ENCODE measurements at regions not wholly inside any gene's neighbourhood (a gene's known extent, or its start where the extent isn't known, plus 50 kb on each side); places are given as distances from the start of the nearest gene placed in this dataset.

DNA sequence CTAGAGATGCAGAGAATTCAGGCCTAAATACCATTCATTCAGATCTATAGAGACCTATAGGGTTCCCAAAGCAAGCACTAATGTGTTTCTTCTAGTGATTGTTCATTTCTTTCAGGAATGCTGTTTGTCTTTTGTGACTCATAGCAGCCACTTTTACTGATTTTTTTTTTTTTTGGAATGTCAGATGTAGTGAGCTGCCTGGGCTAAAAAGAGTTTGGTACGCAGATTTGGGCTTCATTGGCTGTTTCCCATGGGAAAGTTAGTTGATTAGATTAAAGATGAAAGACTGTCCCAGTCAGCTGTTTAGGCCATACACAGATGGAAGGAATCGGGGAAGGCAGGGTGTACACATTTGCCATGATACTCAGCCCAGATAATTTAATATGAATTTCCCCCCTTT lies 87.6 kb downstream of the CDC42EP3 start:
- Histone ChIP-seq H3K4me3 (no peak overlapping the region), H3K9me3 (replicated peaks in 1 of 3) (no peaks in the 10 kb centered on the region), H3K4me1 (replicated peaks in 1 of 2) (peaks cover 0 to 19% of the 10 kb centered on the region in 2 donors), H3K27ac (peak overlapping the region in 1 of 5 donors; percentile 35), H3K36me3 (replicated peaks in 1 of 2) (no peaks in the 10 kb centered on the region), H3K27me3 (no peaks in the 10 kb centered on the region)
- 70 to 85% (median 80%) methylated on average over 2 of the region's 2 CpGs for WGBS, 4 donors
- TF ChIP-seq POLR2A (IDR thresholded peaks at IDR 0.05) (no peak), CTCF (IDR thresholded peaks at IDR 0.05) (no peak)
- intact Hi-C loops (cut with DNase I) = no loop called here
- no peak for DNase-seq

DNA sequence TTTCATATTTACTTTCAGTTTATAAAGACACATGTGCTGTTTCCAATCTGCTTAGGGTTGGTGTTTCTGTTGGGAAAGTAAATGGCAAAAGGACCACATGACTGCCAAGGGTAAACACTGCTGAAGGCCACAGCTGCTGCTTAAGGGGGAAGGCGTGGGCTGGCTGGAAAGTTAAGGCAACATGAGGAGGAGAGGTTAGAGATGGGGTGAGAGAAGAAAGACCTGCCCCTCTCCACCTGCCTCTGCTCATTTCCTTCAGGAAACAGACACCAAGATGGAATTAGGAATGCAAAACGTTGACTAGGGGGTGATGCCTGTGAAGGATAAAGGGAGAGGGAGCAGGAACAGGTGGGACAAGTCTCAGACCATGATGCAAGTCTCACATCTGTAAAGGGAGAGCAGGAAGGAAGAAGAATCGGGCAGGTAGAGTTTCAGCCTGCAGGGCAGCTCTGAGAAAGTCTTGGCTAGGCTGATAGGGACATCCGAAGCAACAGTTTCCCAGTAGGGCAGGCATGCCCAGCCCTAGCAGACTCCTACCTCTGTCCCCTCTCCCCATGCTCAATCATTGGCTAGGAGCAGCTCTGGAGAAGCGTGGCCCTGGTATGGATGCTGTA lies 86.0 kb downstream of the CDC42EP3 start:
- DNase-seq = no peak
- TF ChIP-seq POLR2A (IDR thresholded peaks at IDR 0.05) = no peak
- TF ChIP-seq CTCF (IDR thresholded peaks at IDR 0.05) = no peak
- 57 to 64% (median 61%) methylated on average over 5 of the region's 5 CpGs for WGBS, 4 donors
- intact Hi-C loops (cut with DNase I) = no loop called here
- H3K27me3 ChIP-seq = no peaks in the 10 kb centered on the region
- no peaks in the 10 kb centered on the region for H3K9me3 ChIP-seq (replicated peaks in 1 of 3)
- H3K36me3 ChIP-seq (replicated peaks in 1 of 2) = no peaks in the 10 kb centered on the region
- peaks cover 0 to 19% of the 10 kb centered on the region in 2 donors for H3K4me1 ChIP-seq (replicated peaks in 1 of 2)
- peak overlapping the region in 1 of 5 donors; percentile 83 for H3K27ac ChIP-seq
- H3K4me3 ChIP-seq = no peak overlapping the region

GRCh38 chr2:37585982-37586621 lies 85.3 kb downstream of the CDC42EP3 start:
- WGBS, 4 donors = 14 to 22% (median 21%) methylated on average over 7 of the region's 7 CpGs
- Histone ChIP-seq H3K4me3 (no peak overlapping the region), H3K4me1 (replicated peaks in 1 of 2) (peaks cover 0 to 19% of the 10 kb centered on the region in 2 donors), H3K36me3 (replicated peaks in 1 of 2) (no peaks in the 10 kb centered on the region), H3K27ac (peak overlapping the region in 3 of 5 donors; percentile 10 to 83 (median 27)), H3K27me3 (no peaks in the 10 kb centered on the region), H3K9me3 (replicated peaks in 1 of 3) (no peaks in the 10 kb centered on the region)
- no peak for TF ChIP-seq CTCF (IDR thresholded peaks at IDR 0.05)
- TF ChIP-seq POLR2A (IDR thresholded peaks at IDR 0.05) = no peak
- intact Hi-C loops (cut with DNase I) = no loop called here
- peak in 6 of 7 donors; percentile 52 to 76 (median 63) for DNase-seq

DNA sequence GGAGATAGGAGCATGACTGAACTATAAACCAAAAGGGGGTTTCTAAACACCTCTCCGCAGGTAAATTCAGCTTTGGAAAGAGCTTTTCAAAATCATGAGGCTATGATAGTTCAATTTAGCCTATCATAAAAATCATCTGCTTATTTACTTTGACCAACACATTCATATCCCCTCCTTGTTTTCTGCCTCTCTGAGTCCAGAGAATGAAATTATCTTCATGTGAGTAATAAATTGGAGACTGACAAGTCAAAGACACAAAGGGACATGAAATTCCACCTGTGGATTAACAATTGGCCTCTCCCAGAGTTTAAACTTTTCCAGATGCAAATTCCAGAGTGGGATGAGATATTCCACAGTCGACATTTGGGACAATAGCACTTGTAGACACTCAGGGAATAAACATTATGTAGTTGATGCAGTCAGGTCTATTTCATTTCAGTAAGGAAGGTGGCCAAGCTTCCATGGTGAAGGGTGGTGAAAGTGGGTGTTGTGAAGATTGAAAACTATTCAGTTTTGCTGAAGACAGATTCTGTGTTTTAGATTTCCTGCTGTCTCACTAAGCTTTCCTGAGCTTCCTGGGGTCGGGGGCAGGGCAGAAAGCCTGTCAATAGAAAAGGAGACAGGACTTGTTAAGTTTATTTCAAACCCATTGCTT lies 84.7 kb downstream of the CDC42EP3 start:
- intact Hi-C loops (cut with DNase I) = no loop called here
- WGBS, 4 donors = 73 to 83% (median 79%) methylated on average over 3 of the region's 3 CpGs
- H3K4me1 ChIP-seq (replicated peaks in 1 of 2) = peaks cover 0 to 19% of the 10 kb centered on the region in 2 donors
- H3K27me3 ChIP-seq = no peaks in the 10 kb centered on the region
- no peaks in the 10 kb centered on the region for H3K9me3 ChIP-seq (replicated peaks in 1 of 3)
- no peak for DNase-seq
- H3K4me3 ChIP-seq = no peak overlapping the region
- H3K36me3 ChIP-seq (replicated peaks in 1 of 2) = no peaks in the 10 kb centered on the region
- peak overlapping the region in 2 of 5 donors; percentile 10 to 83 for H3K27ac ChIP-seq
- TF ChIP-seq CTCF (IDR thresholded peaks at IDR 0.05) (no peak), POLR2A (IDR thresholded peaks at IDR 0.05) (no peak)
